ENCODE measurements at regions not wholly inside any gene's neighbourhood (a gene's known extent, or its start where the extent isn't known, plus 50 kb on each side); places are given as distances from the start of the nearest gene placed in this dataset.

- TF ChIP-seq, protein P1, sequence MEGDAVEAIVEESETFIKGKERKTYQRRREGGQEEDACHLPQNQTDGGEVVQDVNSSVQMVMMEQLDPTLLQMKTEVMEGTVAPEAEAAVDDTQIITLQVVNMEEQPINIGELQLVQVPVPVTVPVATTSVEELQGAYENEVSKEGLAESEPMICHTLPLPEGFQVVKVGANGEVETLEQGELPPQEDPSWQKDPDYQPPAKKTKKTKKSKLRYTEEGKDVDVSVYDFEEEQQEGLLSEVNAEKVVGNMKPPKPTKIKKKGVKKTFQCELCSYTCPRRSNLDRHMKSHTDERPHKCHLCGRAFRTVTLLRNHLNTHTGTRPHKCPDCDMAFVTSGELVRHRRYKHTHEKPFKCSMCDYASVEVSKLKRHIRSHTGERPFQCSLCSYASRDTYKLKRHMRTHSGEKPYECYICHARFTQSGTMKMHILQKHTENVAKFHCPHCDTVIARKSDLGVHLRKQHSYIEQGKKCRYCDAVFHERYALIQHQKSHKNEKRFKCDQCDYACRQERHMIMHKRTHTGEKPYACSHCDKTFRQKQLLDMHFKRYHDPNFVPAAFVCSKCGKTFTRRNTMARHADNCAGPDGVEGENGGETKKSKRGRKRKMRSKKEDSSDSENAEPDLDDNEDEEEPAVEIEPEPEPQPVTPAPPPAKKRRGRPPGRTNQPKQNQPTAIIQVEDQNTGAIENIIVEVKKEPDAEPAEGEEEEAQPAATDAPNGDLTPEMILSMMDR (IDR thresholded peaks at IDR 0.05; ENCODE audit: insufficient read depth, low read depth, low read length, missing control alignments), result no peak
- H3K4me3 ChIP-seq (ENCODE audit: low read length), result no peak overlapping the region
- no peak for DNase-seq (ENCODE audit: low read depth)
These were observed 188.9 kb downstream of the ZNF648 start for GRCh38 chr1:181872562-181872961.

- DNase-seq (ENCODE audit: low read depth), result no peak
- no peak overlapping the region for H3K4me3 ChIP-seq (ENCODE audit: low read length)
- TF ChIP-seq, protein P1 (IDR thresholded peaks at IDR 0.05; ENCODE audit: insufficient read depth, low read depth, low read length, missing control alignments), result no peak
These were observed 197.8 kb downstream of the ZNF648 start for GRCh38 chr1:181863736-181864135.

DNA sequence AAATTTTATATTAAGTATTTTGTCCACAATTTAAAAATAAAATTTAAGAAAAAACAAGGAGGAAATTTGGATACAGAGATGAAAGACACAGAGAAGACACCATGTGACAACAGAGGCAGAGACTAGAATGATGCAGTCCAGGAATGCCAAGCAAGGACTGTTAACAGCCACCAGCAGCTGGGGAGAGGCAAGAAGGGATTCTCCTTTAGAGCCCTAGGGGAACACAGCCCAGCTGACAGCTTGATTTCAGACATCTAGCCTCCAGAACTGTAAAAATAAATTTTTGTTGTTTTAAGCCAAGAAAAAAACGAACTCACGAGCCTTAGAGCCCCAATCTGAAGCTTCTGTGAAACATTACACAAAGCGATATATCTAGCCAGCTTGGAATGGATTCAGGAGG is 198.5 kb downstream of the ZNF648 start:
- DNase-seq (ENCODE audit: low read depth), result no peak
- no peak overlapping the region for H3K4me3 ChIP-seq (ENCODE audit: low read length)
- TF ChIP-seq, protein P1 (IDR thresholded peaks at IDR 0.05; ENCODE audit: insufficient read depth, low read depth, low read length, missing control alignments), result no peak

DNA sequence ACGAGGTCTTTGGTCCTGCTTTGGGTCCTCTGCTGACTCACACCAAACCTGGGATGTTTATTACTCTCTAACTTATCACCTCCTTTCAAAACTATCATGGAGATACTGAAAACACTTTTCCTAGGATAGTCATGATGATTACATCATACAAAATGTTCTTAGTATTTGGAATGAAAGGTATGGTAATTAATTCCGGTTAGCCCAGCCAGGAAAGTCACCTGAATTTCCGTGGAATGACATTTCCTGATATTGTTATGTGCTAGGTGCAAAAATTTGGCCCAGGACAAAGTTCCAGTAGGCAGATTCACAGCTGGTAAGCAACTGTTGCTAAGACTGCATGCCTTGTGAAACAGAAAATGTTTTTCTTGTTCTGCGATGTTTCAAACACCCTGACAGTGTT is 203.4 kb downstream of the ZNF648 start:
- H3K4me3 ChIP-seq (ENCODE audit: low read length), result no peak overlapping the region
- no peak for DNase-seq (ENCODE audit: low read depth)
- TF ChIP-seq, protein P1 (IDR thresholded peaks at IDR 0.05; ENCODE audit: insufficient read depth, low read depth, low read length, missing control alignments), result no peak

Data from epithelial cell of esophagus (primary cell).